Testis (tissue), 2 donors: ENCODE measurements at regions not wholly inside any gene's neighbourhood (a gene's known extent, or its start where the extent isn't known, plus 50 kb on each side); places are given as distances from the start of the nearest gene placed in this dataset.

Source experiments
- DNase-seq: peaks from one replicate; pipeline ENCODE4 v3.0.0-alpha.2; 2019
- H3K27ac ChIP-seq, 2 donors: fragments of 200-600 bp; sonication (generic); one replicate each; pipeline ENCODE4 v1.5.1; 2019
- H3K27me3 ChIP-seq: fragments of 200-600 bp; sonication (generic); one replicate; pipeline ENCODE4 v1.5.1; 2019
- H3K36me3 ChIP-seq: fragments of 200-600 bp; sonication (generic); one replicate; pipeline ENCODE4 v1.5.1; 2017; ENCODE audit warnings: low read depth; ENCODE audit errors: missing control alignments
- H3K4me1 ChIP-seq: fragments of 200-600 bp; sonication (generic); one replicate; pipeline ENCODE4 v1.5.1; 2019
- H3K4me3 ChIP-seq, 2 donors: fragments of 200-600 bp; sonication (generic); one replicate each; pipeline ENCODE4 v1.5.1; 2017 to 2019
- H3K9me3 ChIP-seq: fragments of 200-600 bp; sonication (generic); one replicate; pipeline ENCODE4 v1.5.1; 2017
- POLR2A ChIP-seq: fragments of 450-650 bp; IDR thresholded peaks from one replicate; pipeline ENCODE4 v1.6.1; 2017; ENCODE audit warnings: antibody characterized with exemption, mild to moderate bottlenecking, moderate library complexity
- WGBS, 2 donors: methylation state at CpG; one replicate each; pipeline ENCODE4 v1.1.5; 2018; 5-methylcytosine and 5-hydroxymethylcytosine counted together
- intact Hi-C: fragments of 100-400 bp; cut with DNase I; formaldehyde crosslinking; loops from one replicate; pipeline ENCODE4 v1.15.1; 2023; ENCODE audit warnings: low total_unique reads
- TF ChIP-seq, protein P1 (sequence below), 3 experiments: fragments of 450-650 bp in 2 of 3; fragments of 200-600 bp in 1 of 3; sonication (generic) in 1 of 3; IDR thresholded peaks; one replicate each; pipeline ENCODE4 v1.5.1; 2016 to 2019; ENCODE audit warnings: antibody characterized with exemption in 3 of 3, mild to moderate bottlenecking in 2 of 3, moderate library complexity in 1 of 3

DNA sequence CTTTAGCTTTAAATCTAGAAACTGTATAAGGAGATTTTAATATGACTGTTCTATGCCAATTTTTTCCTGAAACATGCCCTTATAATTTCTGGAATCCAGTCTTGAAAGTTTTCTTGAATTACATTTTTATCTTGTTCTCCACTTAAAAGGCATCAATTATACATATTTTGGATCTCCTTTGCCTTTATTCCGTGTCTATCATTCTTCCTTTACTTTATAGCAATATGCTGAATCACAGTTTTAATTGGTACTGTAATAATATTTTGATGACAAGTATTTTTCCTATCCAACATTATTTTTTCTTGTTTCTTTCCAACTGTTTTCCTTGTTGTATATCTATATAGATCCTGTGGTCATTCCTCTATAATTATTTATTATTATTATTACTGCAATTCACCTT is 361.2 kb downstream of the PIK3R1 start:
- no peak overlapping the region for H3K4me3 ChIP-seq
- no peaks in the 10 kb centered on the region for H3K36me3 ChIP-seq
- H3K9me3 ChIP-seq = no peaks in the 10 kb centered on the region
- no peaks in the 10 kb centered on the region for H3K4me1 ChIP-seq
- no peak for TF ChIP-seq POLR2A
- TF ChIP-seq, protein P1, sequence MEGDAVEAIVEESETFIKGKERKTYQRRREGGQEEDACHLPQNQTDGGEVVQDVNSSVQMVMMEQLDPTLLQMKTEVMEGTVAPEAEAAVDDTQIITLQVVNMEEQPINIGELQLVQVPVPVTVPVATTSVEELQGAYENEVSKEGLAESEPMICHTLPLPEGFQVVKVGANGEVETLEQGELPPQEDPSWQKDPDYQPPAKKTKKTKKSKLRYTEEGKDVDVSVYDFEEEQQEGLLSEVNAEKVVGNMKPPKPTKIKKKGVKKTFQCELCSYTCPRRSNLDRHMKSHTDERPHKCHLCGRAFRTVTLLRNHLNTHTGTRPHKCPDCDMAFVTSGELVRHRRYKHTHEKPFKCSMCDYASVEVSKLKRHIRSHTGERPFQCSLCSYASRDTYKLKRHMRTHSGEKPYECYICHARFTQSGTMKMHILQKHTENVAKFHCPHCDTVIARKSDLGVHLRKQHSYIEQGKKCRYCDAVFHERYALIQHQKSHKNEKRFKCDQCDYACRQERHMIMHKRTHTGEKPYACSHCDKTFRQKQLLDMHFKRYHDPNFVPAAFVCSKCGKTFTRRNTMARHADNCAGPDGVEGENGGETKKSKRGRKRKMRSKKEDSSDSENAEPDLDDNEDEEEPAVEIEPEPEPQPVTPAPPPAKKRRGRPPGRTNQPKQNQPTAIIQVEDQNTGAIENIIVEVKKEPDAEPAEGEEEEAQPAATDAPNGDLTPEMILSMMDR (IDR thresholded peaks at IDR 0.05) = no peak
- DNase-seq = no peak
- intact Hi-C loops = no loop called here
- H3K27me3 ChIP-seq = no peaks in the 10 kb centered on the region
- WGBS, 2 donors = 79 to 94% methylated on average over 1 of the region's 1 CpG
- H3K27ac ChIP-seq = no peak overlapping the region

DNA sequence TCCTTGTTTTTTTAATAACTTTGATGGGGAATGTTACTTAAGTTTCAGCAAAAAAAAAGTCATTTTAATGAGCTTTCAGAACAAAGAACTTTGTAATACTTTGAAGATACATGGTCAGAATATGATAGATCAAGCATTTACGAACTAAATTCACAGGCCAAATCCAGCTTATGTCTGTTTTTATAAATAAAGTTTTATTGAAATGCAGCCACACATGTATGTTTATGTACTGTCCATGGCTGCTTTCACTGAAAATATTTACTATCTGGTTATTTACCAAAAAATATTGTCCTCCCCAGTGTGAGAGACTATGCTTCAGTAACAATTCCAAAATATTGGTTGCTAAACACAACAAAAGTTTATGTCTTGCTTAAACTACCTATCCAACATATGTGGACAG is 366.7 kb downstream of the PIK3R1 start:
- no peaks in the 10 kb centered on the region for H3K27me3 ChIP-seq
- DNase-seq = no peak
- 96 to 100% methylated on average over 1 of the region's 1 CpG for WGBS, 2 donors

DNA sequence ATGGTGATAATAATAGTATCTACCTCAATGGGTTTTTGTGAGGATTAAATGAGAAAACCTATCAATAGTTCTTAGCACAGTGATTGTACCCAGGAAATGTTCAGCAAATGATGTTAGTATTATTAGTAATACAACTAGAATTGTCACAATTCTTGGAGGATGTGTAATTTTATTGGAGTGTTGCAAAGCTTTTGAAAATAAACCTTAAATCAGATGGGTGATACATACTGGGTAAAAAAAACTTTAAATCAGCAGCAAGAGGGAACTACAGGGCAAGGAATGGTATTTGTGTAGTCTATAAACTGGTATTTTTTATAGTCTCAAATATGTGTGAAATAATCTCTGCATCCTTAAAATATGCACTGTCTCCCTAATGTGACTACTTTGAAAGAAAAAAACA is 371.6 kb downstream of the PIK3R1 start:
- Histone ChIP-seq H3K27ac (no peak overlapping the region), H3K4me1 (no peaks in the 10 kb centered on the region), H3K4me3 (no peak overlapping the region), H3K36me3 (no peaks in the 10 kb centered on the region), H3K27me3 (no peaks in the 10 kb centered on the region), H3K9me3 (no peaks in the 10 kb centered on the region)
- intact Hi-C loops = no loop called here
- no peak for DNase-seq
- TF ChIP-seq, protein P1 (IDR thresholded peaks at IDR 0.05) = no peak

More for the DNA sequence above, 366.7 kb downstream of the PIK3R1 start:
- intact Hi-C loops = no loop called here
- H3K36me3 ChIP-seq = no peaks in the 10 kb centered on the region
- H3K4me3 ChIP-seq = no peak overlapping the region
- no peak overlapping the region for H3K27ac ChIP-seq
- no peaks in the 10 kb centered on the region for H3K4me1 ChIP-seq
- no peaks in the 10 kb centered on the region for H3K9me3 ChIP-seq
- no peak for TF ChIP-seq POLR2A
- TF ChIP-seq, protein P1 (IDR thresholded peaks at IDR 0.05) = no peak

DNA sequence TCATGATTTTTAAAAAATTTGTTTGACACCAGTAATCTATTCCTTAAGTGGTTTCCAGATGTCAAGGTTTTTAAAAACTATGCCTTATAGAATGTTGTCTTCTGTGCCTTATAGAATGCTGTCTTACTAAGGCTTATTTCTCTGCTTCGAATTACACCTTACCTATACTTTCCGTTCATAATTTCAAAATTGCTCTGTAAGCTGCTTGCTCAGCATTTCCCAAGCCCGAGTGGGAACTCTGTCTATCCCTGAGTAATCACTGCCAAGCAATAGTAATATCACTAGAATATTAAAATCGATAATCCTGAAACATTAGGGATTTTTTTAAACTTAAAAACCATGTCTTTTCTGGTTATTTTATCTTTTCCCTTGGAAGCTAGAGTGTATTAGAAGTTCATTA is 376.3 kb downstream of the PIK3R1 start:
- no peak for TF ChIP-seq POLR2A
- TF ChIP-seq, protein P1 (IDR thresholded peaks at IDR 0.05) = no peak

DNA sequence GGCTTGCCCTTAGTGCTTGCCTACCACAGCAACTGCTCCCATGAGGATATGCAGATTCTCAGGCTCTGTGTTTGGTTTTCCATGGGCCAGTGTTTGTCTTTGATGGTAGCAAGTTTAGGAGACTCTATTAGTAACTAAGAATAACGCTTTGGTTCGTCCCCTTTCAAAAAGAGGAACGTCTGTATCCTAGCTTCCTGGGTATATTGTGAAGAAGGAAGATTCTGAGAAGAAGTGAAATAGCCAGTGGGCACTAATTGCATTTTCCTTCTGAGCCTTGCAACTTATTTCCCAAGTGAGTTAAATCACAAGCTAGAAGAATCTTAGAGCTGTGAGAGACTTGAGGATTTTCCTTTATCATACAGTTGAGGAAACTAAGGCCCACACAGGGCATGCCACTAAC is 376.8 kb downstream of the PIK3R1 start:
- H3K9me3 ChIP-seq = no peaks in the 10 kb centered on the region
- H3K27me3 ChIP-seq = no peaks in the 10 kb centered on the region
- no peak for DNase-seq
- 82 to 83% methylated on average over 3 of the region's 3 CpGs for WGBS, 2 donors
- intact Hi-C loops = no loop called here
- TF ChIP-seq, protein P1 (IDR thresholded peaks at IDR 0.05) = no peak
- no peak for TF ChIP-seq POLR2A
- H3K4me3 ChIP-seq = no peak overlapping the region
- no peaks in the 10 kb centered on the region for H3K4me1 ChIP-seq
- no peak overlapping the region for H3K27ac ChIP-seq
- H3K36me3 ChIP-seq = no peaks in the 10 kb centered on the region

More for the DNA sequence above, 376.3 kb downstream of the PIK3R1 start:
- H3K4me1 ChIP-seq = no peaks in the 10 kb centered on the region
- intact Hi-C loops = no loop called here
- no peaks in the 10 kb centered on the region for H3K27me3 ChIP-seq
- no peak for DNase-seq
- H3K4me3 ChIP-seq = no peak overlapping the region
- H3K9me3 ChIP-seq = no peaks in the 10 kb centered on the region
- WGBS, 2 donors = 83 to 86% methylated on average over 4 of the region's 4 CpGs
- no peak overlapping the region for H3K27ac ChIP-seq
- H3K36me3 ChIP-seq = no peaks in the 10 kb centered on the region
